HepG2 (cell line): ENCODE measurements at regions not wholly inside any gene's neighbourhood (a gene's known extent, or its start where the extent isn't known, plus 50 kb on each side); places are given as distances from the start of the nearest gene placed in this dataset.

Experiments
- ATAC-seq: fragments of 200-7000 bp; cut with Tn5 transposase; 3 replicates; pipeline ENCODE4 v1.9.1; 2020; ENCODE audit warnings: mild to moderate bottlenecking, moderate library complexity
- BruUV-seq: library from RNA; stranded (reverse); fragments of 400-500 nt; replicated peaks from 2 replicates; lab custom pipeline; 2021; lab: Mats Ljungman, UMichigan
- CTCF ChIA-PET: fragments of 300-600 bp; formaldehyde crosslinking; extraction: SDS; loops from one replicate; lab custom pipeline; 2021; ENCODE audit warnings: low total read pairs, inconsistent platforms, low intra/inter-chr PET ratio; lab: Yijun Ruan, JAX
- POLR2A ChIA-PET: fragments of 350-600 bp; sonication (Branson Sonifier 250); formaldehyde crosslinking; loops from one replicate; lab custom pipeline; 2020; ENCODE audit warnings: antibody characterized with exemption, inconsistent platforms; lab: Yijun Ruan, JAX
- DNase-seq: peaks from one replicate; pipeline ENCODE4 v3.0.0-alpha.2; 2015; ENCODE audit warnings: low spot score
- FAIRE-seq: peaks from 3 replicates; lab custom pipeline; 2011; peaks lifted over from hg19 to GRCh38; lab: Jason Lieb, UNC
- H2AFZ ChIP-seq: one replicate; pipeline ENCODE4 v1.6.1; 2011; ENCODE audit warnings: low read length, inconsistent platforms
- H3K27ac ChIP-seq: fragments of 300-600 bp; 3 replicates; pipeline ENCODE4 v1.8.0; 2011; ENCODE audit warnings: mixed run types, mild to moderate bottlenecking, mixed read lengths, low read length, inconsistent platforms; ENCODE audit not compliant: insufficient read depth; ENCODE audit errors: extremely low read length
- H3K27me3 ChIP-seq, 2 experiments: fragments of 200-600 bp in 1 of 2; 2 replicates in 1 of 2; 3 replicates in 1 of 2; pipeline versions ENCODE4 v1.6.0 to v1.8.0; 2011; ENCODE audit warnings: low read length in 2 of 2, mild to moderate bottlenecking in 2 of 2, moderate library complexity in 2 of 2, inconsistent platforms in 1 of 2; ENCODE audit not compliant: insufficient read depth in 2 of 2, control insufficient read depth in 1 of 2
- H3K36me3 ChIP-seq, 2 experiments: fragments of 200-600 bp in 1 of 2; replicated peaks in 1 of 2; 2 replicates in 1 of 2; 3 replicates in 1 of 2; pipeline versions ENCODE4 v1.5.1 to v1.8.0; 2011; ENCODE audit warnings: low read length in 2 of 2, inconsistent platforms in 1 of 2; ENCODE audit not compliant: insufficient read depth in 2 of 2, control insufficient read depth in 1 of 2
- H3K4me1 ChIP-seq: 2 replicates; pipeline ENCODE4 v1.5.1; 2012; ENCODE audit warnings: low read length, inconsistent platforms; ENCODE audit not compliant: insufficient read depth
- H3K4me2 ChIP-seq: 2 replicates; pipeline ENCODE4 v1.6.0; 2011; ENCODE audit warnings: low read depth, low read length, inconsistent platforms
- H3K4me3 ChIP-seq, 3 experiments: fragments of 200-600 bp in 1 of 3; sonication (generic), shearing (Covaris generic) in 1 of 3; replicated peaks in 1 of 3; 2 replicates each; pipeline ENCODE4 v1.5.1; 2011 to 2016; ENCODE audit warnings: low read length in 3 of 3, inconsistent platforms in 2 of 3, low read depth in 2 of 3, mild to moderate bottlenecking in 2 of 3, control low read depth in 1 of 3, mixed read lengths in 1 of 3; ENCODE audit not compliant: insufficient read depth in 1 of 3
- H3K79me2 ChIP-seq: one replicate; pipeline ENCODE4 v1.6.1; 2011; ENCODE audit warnings: low read length, inconsistent platforms; ENCODE audit not compliant: insufficient read depth
- H3K9ac ChIP-seq: 2 replicates; pipeline ENCODE4 v1.6.0; 2011; ENCODE audit warnings: mild to moderate bottlenecking, low read depth, low read length, inconsistent platforms; ENCODE audit not compliant: insufficient read depth
- H3K9me3 ChIP-seq: 2 replicates; pipeline ENCODE4 v1.5.1; 2012; ENCODE audit warnings: mild to moderate bottlenecking, low read length
- H4K20me1 ChIP-seq: 2 replicates; pipeline ENCODE4 v1.6.0; 2011; ENCODE audit warnings: inconsistent platforms, mild to moderate bottlenecking, low read length, moderate library complexity; ENCODE audit not compliant: insufficient read depth
- CEBPG ChIP-seq: IDR thresholded peaks from 2 replicates; pipeline ENCODE4 v1.6.1; 2016
- FUBP1 ChIP-seq: sonication (generic); formaldehyde crosslinking; IDR thresholded peaks from 2 replicates; pipeline ENCODE4 v1.5.1; 2020; ENCODE audit warnings: missing genetic modification reagents, mild to moderate bottlenecking, borderline replicate concordance
- HMGA1 ChIP-seq: sonication (generic); formaldehyde crosslinking; conservative IDR thresholded peaks from 2 replicates; pipeline ENCODE4 v1.4.0; 2020; ENCODE audit warnings: missing genetic modification reagents
- KLF15 ChIP-seq: sonication (generic); formaldehyde crosslinking; IDR thresholded peaks from 2 replicates; pipeline ENCODE4 v1.8.1; 2023; ENCODE audit warnings: borderline replicate concordance, mild to moderate bottlenecking, inconsistent platforms, missing genetic modification reagents, mixed read lengths
- NFE2L1 ChIP-seq: sonication (generic); formaldehyde crosslinking; IDR thresholded peaks from 2 replicates; pipeline ENCODE4 v1.4.0; 2020; ENCODE audit warnings: missing genetic modification reagents, mild to moderate bottlenecking, borderline replicate concordance
- PRDM10 ChIP-seq: sonication (generic); formaldehyde crosslinking; IDR thresholded peaks from 2 replicates; pipeline ENCODE4 v1.4.0; 2020; ENCODE audit warnings: low read depth, missing genetic modification reagents
- SIX1 ChIP-seq: sonication (generic); formaldehyde crosslinking; IDR thresholded peaks from 2 replicates; pipeline ENCODE4 v1.4.0; 2020; ENCODE audit warnings: missing genetic modification reagents, borderline replicate concordance
- ZFP36L2 ChIP-seq: sonication (generic); formaldehyde crosslinking; IDR thresholded peaks from 2 replicates; pipeline ENCODE4 v1.4.0; 2020; ENCODE audit warnings: missing genetic modification reagents
- ZNF234 ChIP-seq: sonication (generic); formaldehyde crosslinking; conservative IDR thresholded peaks from 2 replicates; pipeline ENCODE4 v1.5.1; 2020; ENCODE audit warnings: mild to moderate bottlenecking, missing genetic modification reagents
- ZNF350 ChIP-seq: sonication (generic); formaldehyde crosslinking; IDR thresholded peaks from 2 replicates; pipeline ENCODE4 v1.4.0; 2020; ENCODE audit warnings: mild to moderate bottlenecking, low read depth, missing genetic modification reagents, borderline replicate concordance
- ZNF510 ChIP-seq: sonication (generic); formaldehyde crosslinking; IDR thresholded peaks from 2 replicates; pipeline ENCODE4 v1.4.0; 2020; ENCODE audit warnings: low read depth, mild to moderate bottlenecking, missing genetic modification reagents
- ZNF615 ChIP-seq: sonication (generic); formaldehyde crosslinking; IDR thresholded peaks from 2 replicates; pipeline ENCODE4 v1.5.0; 2020; ENCODE audit warnings: mild to moderate bottlenecking, missing genetic modification reagents, borderline replicate concordance
- ZNF780A ChIP-seq: sonication (generic); formaldehyde crosslinking; IDR thresholded peaks from 2 replicates; pipeline ENCODE4 v1.8.0; 2022; ENCODE audit warnings: mild to moderate bottlenecking, missing genetic modification reagents, moderate library complexity
- ZZZ3 ChIP-seq: sonication (generic); formaldehyde crosslinking; IDR thresholded peaks from 2 replicates; pipeline ENCODE4 v1.4.0; 2020; ENCODE audit warnings: missing genetic modification reagents, mild to moderate bottlenecking, borderline replicate concordance
- WGBS: methylation state at CpG from one replicate; pipeline ENCODE4 v1.1.6; 2017; ENCODE audit warnings: low lambda C conversion rate; 5-methylcytosine and 5-hydroxymethylcytosine counted together
- in situ Hi-C: cut with HindIII; loops from 2 replicates; pipeline ENCODE4 v1.10.0; 2017; ENCODE audit warnings: low pct_unique_long_range_greater_than_20kb; ENCODE audit not compliant: extremely low pct_ligation_motif_present
- intact Hi-C: fragments of 100-400 bp; cut with micrococcal nuclease; formaldehyde crosslinking; loops from one replicate; pipeline ENCODE4 v1.10.0; 2022; ENCODE audit not compliant: unreplicated experiment
- TF ChIP-seq, protein P1 (sequence below): sonication (generic); formaldehyde crosslinking; IDR thresholded peaks from 2 replicates; pipeline ENCODE4 v1.4.0; 2020; ENCODE audit warnings: mild to moderate bottlenecking, missing genetic modification reagents

DNA sequence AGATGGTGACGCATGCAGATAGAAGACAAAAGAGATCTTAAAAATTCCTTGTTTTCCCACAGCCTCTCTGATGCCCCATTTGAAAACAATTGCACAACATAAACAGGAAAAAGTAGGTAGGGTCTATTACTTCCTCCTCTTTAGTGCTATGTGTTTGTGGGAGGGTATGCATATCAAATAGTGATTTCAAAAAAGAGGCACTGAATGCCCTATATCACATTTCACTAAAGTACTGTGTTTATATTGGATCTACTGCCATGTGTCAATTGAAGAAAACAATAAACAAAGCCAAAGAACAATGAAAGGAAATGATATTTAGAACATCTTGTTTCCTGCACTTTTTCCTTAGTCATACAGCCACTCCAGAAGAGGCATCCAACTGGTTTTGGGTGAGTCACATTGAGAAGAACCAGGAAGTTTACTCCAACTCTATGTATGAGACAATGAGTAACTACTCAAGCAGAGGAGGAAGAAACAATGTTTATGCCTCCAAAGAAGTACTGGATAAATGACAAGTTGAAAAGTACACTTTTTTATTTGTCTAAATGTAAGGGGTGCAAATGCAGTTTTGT, 583.6 kb downstream of the FBXO15 start:
- H3K4me1 ChIP-seq, result no peaks in the 10 kb centered on the region
- in situ Hi-C loops (no loop called here), intact Hi-C loops (no loop called here)
- H3K27ac ChIP-seq, result no peak overlapping the region
- H3K4me3 ChIP-seq, result no peak overlapping the region
- ATAC-seq, result no peak
- BruUV-seq, result no TSS peak
- no peaks in the 10 kb centered on the region for H3K9me3 ChIP-seq
- H2AFZ ChIP-seq, result no peak overlapping the region
- H3K79me2 ChIP-seq, result no peaks in the 10 kb centered on the region
- no peak for DNase-seq
- no peaks in the 10 kb centered on the region for H3K36me3 ChIP-seq
- WGBS, result 67% methylated on average over 1 of the region's 1 CpG
- no peak overlapping the region for H3K9ac ChIP-seq
- H3K4me2 ChIP-seq, result no peak overlapping the region
- H4K20me1 ChIP-seq, result no peaks in the 10 kb centered on the region
- FAIRE-seq, result no peak
- ChIA-PET POLR2A (no interaction called here), CTCF (no interaction called here)
- H3K27me3 ChIP-seq, result no peaks in the 10 kb centered on the region
- TF ChIP-seq ZNF234 (CRISPR knock-in tag), result no peak
- no peak for TF ChIP-seq ZNF780A (CRISPR knock-in tag)
- no peak for TF ChIP-seq FUBP1 (CRISPR knock-in tag)
- TF ChIP-seq, protein P1, sequence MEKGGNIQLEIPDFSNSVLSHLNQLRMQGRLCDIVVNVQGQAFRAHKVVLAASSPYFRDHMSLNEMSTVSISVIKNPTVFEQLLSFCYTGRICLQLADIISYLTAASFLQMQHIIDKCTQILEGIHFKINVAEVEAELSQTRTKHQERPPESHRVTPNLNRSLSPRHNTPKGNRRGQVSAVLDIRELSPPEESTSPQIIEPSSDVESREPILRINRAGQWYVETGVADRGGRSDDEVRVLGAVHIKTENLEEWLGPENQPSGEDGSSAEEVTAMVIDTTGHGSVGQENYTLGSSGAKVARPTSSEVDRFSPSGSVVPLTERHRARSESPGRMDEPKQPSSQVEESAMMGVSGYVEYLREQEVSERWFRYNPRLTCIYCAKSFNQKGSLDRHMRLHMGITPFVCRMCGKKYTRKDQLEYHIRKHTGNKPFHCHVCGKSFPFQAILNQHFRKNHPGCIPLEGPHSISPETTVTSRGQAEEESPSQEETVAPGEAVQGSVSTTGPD (CRISPR knock-in tag), result no peak
- TF ChIP-seq ZZZ3 (CRISPR knock-in tag), result no peak
- no peak for TF ChIP-seq CEBPG
- TF ChIP-seq ZNF350 (CRISPR knock-in tag), result no peak
- no peak for TF ChIP-seq NFE2L1 (CRISPR knock-in tag)
- TF ChIP-seq HMGA1 (CRISPR knock-in tag), result no peak
- TF ChIP-seq SIX1, result no peak
- no peak for TF ChIP-seq PRDM10 (CRISPR knock-in tag)
- TF ChIP-seq KLF15 (CRISPR knock-in tag), result no peak
- no peak for TF ChIP-seq ZNF615
- no peak for TF ChIP-seq ZFP36L2 (CRISPR knock-in tag)
- TF ChIP-seq ZNF510 (CRISPR knock-in tag), result no peak
